HG03457 (cell line): ENCODE measurements at regions not wholly inside any gene's neighbourhood (a gene's known extent, or its start where the extent isn't known, plus 50 kb on each side); places are given as distances from the start of the nearest gene placed in this dataset.

Experiments
- ATAC-seq: cut with Tn5 transposase; IDR thresholded peaks from one replicate; pipeline ENCODE4 v1.9.1; 2021; ENCODE audit warnings: moderate number of reproducible peaks; ENCODE audit not compliant: unreplicated experiment

- ATAC-seq: no peak
These were observed 274.5 kb downstream of the GPAT3 start for GRCh38 chr4:83810428-83810827.

GRCh38 chr4:83809581-83809980 is 273.7 kb downstream of the GPAT3 start:
- ATAC-seq: no peak

GRCh38 chr4:83793481-83793880 is 257.6 kb downstream of the GPAT3 start:
- no peak for ATAC-seq

GRCh38 chr4:83785891-83786290 is 250.0 kb downstream of the GPAT3 start:
- no peak for ATAC-seq

GRCh38 chr4:83783215-83783614 is 247.3 kb downstream of the GPAT3 start:
- no peak for ATAC-seq

- ATAC-seq: no peak
These were observed 246.7 kb downstream of the GPAT3 start for GRCh38 chr4:83782591-83782990.

- no peak for ATAC-seq
These were observed 245.5 kb downstream of the GPAT3 start for GRCh38 chr4:83781434-83781833.

- ATAC-seq: no peak
These were observed 244.3 kb downstream of the GPAT3 start for GRCh38 chr4:83780053-83780733.

- ATAC-seq: no peak
These were observed 243.5 kb downstream of the GPAT3 start for GRCh38 chr4:83779103-83780052.

GRCh38 chr4:83772685-83773084 is 236.8 kb downstream of the GPAT3 start:
- ATAC-seq: no peak

- ATAC-seq: no peak
These were observed 235.3 kb downstream of the GPAT3 start for GRCh38 chr4:83771113-83771705.

- no peak for ATAC-seq
These were observed 232.2 kb downstream of the GPAT3 start for GRCh38 chr4:83768146-83768545.

GRCh38 chr4:83767067-83767466 is 231.2 kb downstream of the GPAT3 start:
- ATAC-seq: no peak

GRCh38 chr4:83759611-83760010 is 223.7 kb downstream of the GPAT3 start:
- ATAC-seq: no peak

GRCh38 chr4:83758285-83758684 is 222.4 kb downstream of the GPAT3 start:
- no peak for ATAC-seq

- no peak for ATAC-seq
These were observed 221.3 kb downstream of the GPAT3 start for GRCh38 chr4:83757121-83757621.

GRCh38 chr4:83753260-83753659 is 217.4 kb downstream of the GPAT3 start:
- ATAC-seq: no peak

GRCh38 chr4:83751336-83751949 is 215.5 kb downstream of the GPAT3 start:
- ATAC-seq: no peak

GRCh38 chr4:83748711-83749110 is 212.8 kb downstream of the GPAT3 start:
- no peak for ATAC-seq

- ATAC-seq: no peak
These were observed 203.0 kb downstream of the GPAT3 start for GRCh38 chr4:83738895-83739294.

- ATAC-seq: no peak
These were observed 198.7 kb downstream of the GPAT3 start for GRCh38 chr4:83734576-83734975.
